ENCODE measurements at regions not wholly inside any gene's neighbourhood (a gene's known extent, or its start where the extent isn't known, plus 50 kb on each side); places are given as distances from the start of the nearest gene placed in this dataset.

DNA sequence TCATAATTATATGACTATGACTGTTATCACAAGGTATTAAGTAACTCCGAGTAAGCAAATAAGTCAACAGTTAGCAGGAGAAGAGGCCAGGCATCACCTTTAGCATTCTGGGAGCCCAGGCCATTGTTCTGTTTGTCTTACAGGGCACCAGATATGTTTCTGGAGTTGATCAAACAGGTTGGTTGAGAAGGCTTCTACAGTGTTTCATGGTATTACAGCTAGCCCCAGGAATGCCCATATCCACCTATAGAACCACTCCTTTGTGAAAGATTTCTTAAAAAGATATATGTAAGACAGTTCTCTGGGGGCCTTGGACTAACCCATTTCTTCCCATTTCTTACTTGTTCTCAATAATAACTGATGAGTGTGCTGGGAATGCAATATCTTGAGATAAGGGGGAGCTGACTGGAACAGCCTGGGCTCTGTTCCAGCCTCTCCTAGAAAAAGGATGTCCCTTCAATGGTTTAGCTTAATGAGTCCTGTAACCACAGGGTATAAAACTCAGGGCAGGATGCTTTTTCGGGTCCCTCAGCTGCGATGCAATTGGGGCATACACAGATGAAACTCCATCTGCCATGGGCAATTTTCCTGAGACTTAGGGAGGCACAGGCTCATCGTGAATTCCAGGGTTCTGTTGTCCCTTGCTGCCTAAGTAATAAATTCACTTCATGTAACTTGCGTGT lies 286.4 kb downstream of the BAMBI start:
- no peak overlapping the region for H3K27ac ChIP-seq (ENCODE audit: low read depth in 1 of 2, low read length in 2 of 2)
- no peaks in the 10 kb centered on the region for H3K4me1 Mint-ChIP-seq
- DNase-seq: no peak
- WGBS (ENCODE audit: insufficient coverage): 92% methylated on average over 3 of the region's 5 CpGs
- H4K20me1 ChIP-seq (ENCODE audit: insufficient read depth, low read length): no peaks in the 10 kb centered on the region
- H3K4me3 Mint-ChIP-seq: no peak overlapping the region
- no peak overlapping the region for H3K27ac Mint-ChIP-seq
- peaks cover 0 to 8% (median 2%) of the 10 kb centered on the region in 7 donors for H3K9me3 Mint-ChIP-seq
- H3K27me3 Mint-ChIP-seq (ENCODE audit: low read depth in 3 of 3): peaks cover 2 to 6% (median 5%) of the 10 kb centered on the region in 3 donors
- no peaks in the 10 kb centered on the region for H3K79me2 ChIP-seq (ENCODE audit: insufficient read depth, low read length)
- H3K9me3 ChIP-seq (replicated peaks in 1 of 2; ENCODE audit: control insufficient read depth in 1 of 2, insufficient read depth in 1 of 2, low read length in 2 of 2): no peaks in the 10 kb centered on the region
- intact Hi-C loops (cut with micrococcal nuclease): no loop called here
- TF ChIP-seq, protein P1, sequence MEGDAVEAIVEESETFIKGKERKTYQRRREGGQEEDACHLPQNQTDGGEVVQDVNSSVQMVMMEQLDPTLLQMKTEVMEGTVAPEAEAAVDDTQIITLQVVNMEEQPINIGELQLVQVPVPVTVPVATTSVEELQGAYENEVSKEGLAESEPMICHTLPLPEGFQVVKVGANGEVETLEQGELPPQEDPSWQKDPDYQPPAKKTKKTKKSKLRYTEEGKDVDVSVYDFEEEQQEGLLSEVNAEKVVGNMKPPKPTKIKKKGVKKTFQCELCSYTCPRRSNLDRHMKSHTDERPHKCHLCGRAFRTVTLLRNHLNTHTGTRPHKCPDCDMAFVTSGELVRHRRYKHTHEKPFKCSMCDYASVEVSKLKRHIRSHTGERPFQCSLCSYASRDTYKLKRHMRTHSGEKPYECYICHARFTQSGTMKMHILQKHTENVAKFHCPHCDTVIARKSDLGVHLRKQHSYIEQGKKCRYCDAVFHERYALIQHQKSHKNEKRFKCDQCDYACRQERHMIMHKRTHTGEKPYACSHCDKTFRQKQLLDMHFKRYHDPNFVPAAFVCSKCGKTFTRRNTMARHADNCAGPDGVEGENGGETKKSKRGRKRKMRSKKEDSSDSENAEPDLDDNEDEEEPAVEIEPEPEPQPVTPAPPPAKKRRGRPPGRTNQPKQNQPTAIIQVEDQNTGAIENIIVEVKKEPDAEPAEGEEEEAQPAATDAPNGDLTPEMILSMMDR (IDR thresholded peaks at IDR 0.05): no peak
- H2AFZ ChIP-seq (ENCODE audit: insufficient read depth, low read depth, low read length, poor library complexity, severe bottlenecking): no peak overlapping the region
- H3K36me3 Mint-ChIP-seq: no peaks in the 10 kb centered on the region
- H3K27me3 ChIP-seq (ENCODE audit: control insufficient read depth in 2 of 2, insufficient read depth in 2 of 2, low read length in 2 of 2): no peaks in the 10 kb centered on the region
- no peak overlapping the region for H3K4me3 ChIP-seq (replicated peaks in 1 of 3; ENCODE audit: low read depth in 2 of 3, low read length in 3 of 3)
- H3K4me1 ChIP-seq (ENCODE audit: control insufficient read depth in 1 of 2, insufficient read depth in 2 of 2, low read length in 2 of 2): no peaks in the 10 kb centered on the region
- H3K4me2 ChIP-seq (replicated peaks; ENCODE audit: extremely low read depth, low read length, poor library complexity, severe bottlenecking): no peak overlapping the region
- H3K36me3 ChIP-seq (replicated peaks in 1 of 2; ENCODE audit: control insufficient read depth in 1 of 2, insufficient read depth in 2 of 2, low read length in 2 of 2): no peaks in the 10 kb centered on the region
- no peak overlapping the region for H3K9ac ChIP-seq (ENCODE audit: insufficient read depth, low read length, poor library complexity, severe bottlenecking)

DNA sequence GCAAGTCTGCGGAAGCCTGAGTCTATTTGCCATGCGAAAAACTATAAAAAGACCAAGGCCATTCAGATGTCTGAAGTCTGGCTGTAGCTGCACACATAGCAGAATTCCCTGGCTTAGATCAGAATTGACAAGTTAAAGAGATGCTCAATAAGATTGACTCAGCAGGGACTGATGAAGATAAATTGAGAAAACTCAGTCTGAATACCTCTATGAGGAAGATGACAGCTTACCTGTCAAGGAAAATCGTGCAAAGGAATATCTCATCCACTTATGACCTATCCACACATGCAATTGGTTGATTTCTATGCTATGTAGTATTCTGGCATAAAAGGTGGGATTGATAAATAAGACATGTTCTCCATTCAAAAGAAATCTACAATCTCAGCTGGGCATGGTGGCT lies 288.6 kb downstream of the BAMBI start:
- H3K4me3 Mint-ChIP-seq: no peak overlapping the region
- Histone ChIP-seq H3K79me2 (ENCODE audit: insufficient read depth, low read length) (no peaks in the 10 kb centered on the region), H3K9ac (ENCODE audit: insufficient read depth, low read length, poor library complexity, severe bottlenecking) (no peak overlapping the region), H2AFZ (ENCODE audit: insufficient read depth, low read depth, low read length, poor library complexity, severe bottlenecking) (no peak overlapping the region), H3K4me1 (ENCODE audit: control insufficient read depth in 1 of 2, insufficient read depth in 2 of 2, low read length in 2 of 2) (no peaks in the 10 kb centered on the region), H3K9me3 (replicated peaks in 1 of 2; ENCODE audit: control insufficient read depth in 1 of 2, insufficient read depth in 1 of 2, low read length in 2 of 2) (no peaks in the 10 kb centered on the region), H3K36me3 (replicated peaks in 1 of 2; ENCODE audit: control insufficient read depth in 1 of 2, insufficient read depth in 2 of 2, low read length in 2 of 2) (no peaks in the 10 kb centered on the region), H3K27ac (ENCODE audit: low read depth in 1 of 2, low read length in 2 of 2) (no peak overlapping the region), H3K4me3 (replicated peaks in 1 of 3; ENCODE audit: low read depth in 2 of 3, low read length in 3 of 3) (no peak overlapping the region), H3K27me3 (ENCODE audit: control insufficient read depth in 2 of 2, insufficient read depth in 2 of 2, low read length in 2 of 2) (no peaks in the 10 kb centered on the region), H4K20me1 (ENCODE audit: insufficient read depth, low read length) (no peaks in the 10 kb centered on the region), H3K4me2 (replicated peaks; ENCODE audit: extremely low read depth, low read length, poor library complexity, severe bottlenecking) (no peak overlapping the region)
- peaks cover 0 to 5% (median 2%) of the 10 kb centered on the region in 7 donors for H3K9me3 Mint-ChIP-seq
- intact Hi-C loops (cut with micrococcal nuclease): no loop called here
- no peaks in the 10 kb centered on the region for H3K36me3 Mint-ChIP-seq
- DNase-seq: no peak
- H3K27ac Mint-ChIP-seq: no peak overlapping the region
- TF ChIP-seq, protein P1 (IDR thresholded peaks at IDR 0.05): no peak
- peaks cover 0 to 5% (median 2%) of the 10 kb centered on the region in 3 donors for H3K27me3 Mint-ChIP-seq (ENCODE audit: low read depth in 3 of 3)
- WGBS (ENCODE audit: insufficient coverage): no CpG with 5 or more reads among the region's 3 CpGs
- no peaks in the 10 kb centered on the region for H3K4me1 Mint-ChIP-seq
